Activated CD4-positive, alpha-beta memory T cell treated with anti-CD3 and anti-CD28 coated beads for 36 hours (primary cell): ENCODE measurements at regions not wholly inside any gene's neighbourhood (a gene's known extent, or its start where the extent isn't known, plus 50 kb on each side); places are given as distances from the start of the nearest gene placed in this dataset.

Experiments
- CTCF ChIA-PET: fragments of 350-600 bp; sonication (Branson Sonifier 250); formaldehyde crosslinking; loops from one replicate; lab custom pipeline; 2021; ENCODE audit warnings: antibody characterized with exemption, inconsistent platforms; lab: Charles Lee
- POLR2A ChIA-PET: fragments of 350-600 bp; sonication (Branson Sonifier 250); formaldehyde crosslinking; loops from one replicate; lab custom pipeline; 2021; ENCODE audit warnings: antibody characterized with exemption; lab: Charles Lee
- DNase-seq: peaks from one replicate; pipeline ENCODE4 v3.0.0-alpha.2; 2020
- H3K27ac Mint-ChIP-seq: one replicate; pipeline ENCODE4 v1.8.0; 2021; ENCODE audit warnings: mixed read lengths
- H3K27me3 Mint-ChIP-seq: one replicate; pipeline ENCODE4 v1.8.0; 2021; ENCODE audit warnings: mixed read lengths
- H3K36me3 Mint-ChIP-seq: one replicate; pipeline ENCODE4 v1.8.0; 2021; ENCODE audit warnings: mixed read lengths
- H3K4me1 Mint-ChIP-seq: one replicate; pipeline ENCODE4 v1.8.0; 2021; ENCODE audit warnings: low read depth, mixed read lengths
- H3K4me3 Mint-ChIP-seq: one replicate; pipeline ENCODE4 v1.8.0; 2021; ENCODE audit warnings: mild to moderate bottlenecking, mixed read lengths
- H3K9me3 Mint-ChIP-seq: one replicate; pipeline ENCODE4 v1.8.0; 2021; ENCODE audit warnings: mixed read lengths
- intact Hi-C: fragments of 100-400 bp; cut with micrococcal nuclease; formaldehyde crosslinking; loops from one replicate; pipeline ENCODE4 v1.15.1; 2023

- intact Hi-C loops = no loop called here
- ChIA-PET POLR2A (no interaction called here), CTCF (no interaction called here)
- Mint-ChIP-seq H3K9me3 (peaks cover 14% of the 10 kb centered on the region), H3K27ac (no peak overlapping the region), H3K4me1 (no peaks in the 10 kb centered on the region), H3K4me3 (no peak overlapping the region), H3K36me3 (no peaks in the 10 kb centered on the region), H3K27me3 (no peaks in the 10 kb centered on the region)
- DNase-seq = no peak
These were observed 62.9 kb upstream of the SLC34A2 start for GRCh38 chr4:25592736-25593135.
